ENCODE measurements at regions not wholly inside any gene's neighbourhood (a gene's known extent, or its start where the extent isn't known, plus 50 kb on each side); places are given as distances from the start of the nearest gene placed in this dataset.

DNA sequence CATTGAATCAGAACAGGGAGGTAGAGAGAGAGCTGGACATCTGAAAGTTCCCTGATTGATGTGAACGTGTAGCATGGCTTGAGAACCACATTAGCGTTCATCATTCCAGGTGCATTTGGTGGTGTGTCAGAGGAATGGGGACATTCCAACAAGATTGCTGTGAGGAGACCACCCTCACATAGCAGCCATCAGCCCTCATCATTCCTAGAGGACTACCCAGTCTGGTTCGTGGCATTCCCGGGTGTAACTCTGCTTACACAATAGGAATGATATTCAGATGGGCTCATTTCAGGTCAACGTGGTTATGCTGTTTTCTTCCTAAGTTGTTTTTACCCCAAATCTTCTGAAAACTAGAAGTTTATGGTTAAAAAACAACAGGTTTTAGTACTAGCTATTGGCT, 62.2 kb upstream of the KLHL31 start:
- ATAC-seq: no peak

DNA sequence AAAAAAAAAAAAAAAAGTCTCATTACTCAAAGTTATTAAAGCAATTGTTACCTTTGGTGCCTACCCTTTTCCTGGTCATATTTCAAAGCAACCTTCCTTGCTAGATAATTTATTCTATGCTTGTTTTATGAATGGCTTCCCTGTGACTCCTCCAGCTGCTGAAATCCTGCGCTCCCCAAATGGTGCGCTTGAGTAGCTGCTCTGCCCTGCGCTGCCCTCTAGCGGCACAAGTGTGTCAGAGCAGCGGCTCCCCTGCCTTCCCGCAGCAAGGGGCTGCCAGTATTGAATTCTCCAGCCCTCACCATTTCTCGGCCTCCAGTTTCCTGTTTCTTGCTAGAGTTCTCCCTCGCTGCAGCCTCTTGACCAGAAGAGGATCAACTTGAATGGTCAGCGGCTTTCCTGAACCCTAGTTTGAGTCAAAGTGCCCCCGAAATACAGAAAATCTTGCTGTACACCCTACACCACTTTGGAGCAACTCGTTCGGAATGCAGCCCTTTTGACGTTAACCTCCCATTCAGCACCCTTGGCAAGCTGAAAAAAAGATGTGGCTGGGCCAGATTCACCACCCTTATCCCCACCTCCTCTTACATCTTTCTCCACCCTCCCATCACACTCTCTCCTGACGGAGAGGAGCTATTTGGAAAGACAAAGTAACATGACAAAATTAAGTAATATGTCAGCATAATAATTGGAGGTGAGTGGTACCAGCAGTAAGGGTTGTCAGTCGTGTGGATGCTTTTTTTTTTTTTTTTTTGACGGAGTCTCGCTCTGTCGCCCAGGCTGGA, 60.4 kb upstream of the KLHL31 start:
- TF ChIP-seq TOX (CRISPR knock-in tag; IDR thresholded peaks at IDR 0.05; ENCODE audit: borderline replicate concordance): no peak

More for the DNA sequence above, 62.2 kb upstream of the KLHL31 start:
- no peak for TF ChIP-seq ZC3H10 (CRISPR knock-in tag; IDR thresholded peaks at IDR 0.05)
- TF ChIP-seq, protein P1, sequence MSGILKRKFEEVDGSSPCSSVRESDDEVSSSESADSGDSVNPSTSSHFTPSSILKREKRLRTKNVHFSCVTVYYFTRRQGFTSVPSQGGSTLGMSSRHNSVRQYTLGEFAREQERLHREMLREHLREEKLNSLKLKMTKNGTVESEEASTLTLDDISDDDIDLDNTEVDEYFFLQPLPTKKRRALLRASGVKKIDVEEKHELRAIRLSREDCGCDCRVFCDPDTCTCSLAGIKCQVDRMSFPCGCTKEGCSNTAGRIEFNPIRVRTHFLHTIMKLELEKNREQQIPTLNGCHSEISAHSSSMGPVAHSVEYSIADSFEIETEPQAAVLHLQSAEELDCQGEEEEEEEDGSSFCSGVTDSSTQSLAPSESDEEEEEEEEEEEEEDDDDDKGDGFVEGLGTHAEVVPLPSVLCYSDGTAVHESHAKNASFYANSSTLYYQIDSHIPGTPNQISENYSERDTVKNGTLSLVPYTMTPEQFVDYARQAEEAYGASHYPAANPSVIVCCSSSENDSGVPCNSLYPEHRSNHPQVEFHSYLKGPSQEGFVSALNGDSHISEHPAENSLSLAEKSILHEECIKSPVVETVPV (CRISPR knock-in tag; IDR thresholded peaks at IDR 0.05): no peak

DNA sequence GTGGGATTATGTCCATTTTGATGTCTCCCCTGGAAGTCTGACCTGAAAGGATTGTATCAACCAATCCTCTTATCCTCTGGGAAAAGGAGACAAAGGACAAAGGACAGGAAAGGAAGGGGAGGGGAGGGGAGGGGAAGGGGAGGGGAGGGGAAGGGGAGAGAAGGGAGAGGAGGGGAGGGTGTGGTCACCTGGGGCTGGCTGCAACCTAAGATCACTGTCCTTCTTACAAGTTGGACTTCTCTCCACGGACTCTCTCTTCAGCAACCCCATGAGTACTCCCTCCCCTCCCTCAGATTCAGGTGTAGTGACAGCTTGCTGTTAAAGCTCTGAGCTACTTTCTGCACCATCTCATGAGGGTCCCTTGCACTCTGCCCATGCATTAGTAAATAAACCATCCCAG, 58.9 kb upstream of the KLHL31 start:
- no peak for ATAC-seq
- TF ChIP-seq, protein P2, sequence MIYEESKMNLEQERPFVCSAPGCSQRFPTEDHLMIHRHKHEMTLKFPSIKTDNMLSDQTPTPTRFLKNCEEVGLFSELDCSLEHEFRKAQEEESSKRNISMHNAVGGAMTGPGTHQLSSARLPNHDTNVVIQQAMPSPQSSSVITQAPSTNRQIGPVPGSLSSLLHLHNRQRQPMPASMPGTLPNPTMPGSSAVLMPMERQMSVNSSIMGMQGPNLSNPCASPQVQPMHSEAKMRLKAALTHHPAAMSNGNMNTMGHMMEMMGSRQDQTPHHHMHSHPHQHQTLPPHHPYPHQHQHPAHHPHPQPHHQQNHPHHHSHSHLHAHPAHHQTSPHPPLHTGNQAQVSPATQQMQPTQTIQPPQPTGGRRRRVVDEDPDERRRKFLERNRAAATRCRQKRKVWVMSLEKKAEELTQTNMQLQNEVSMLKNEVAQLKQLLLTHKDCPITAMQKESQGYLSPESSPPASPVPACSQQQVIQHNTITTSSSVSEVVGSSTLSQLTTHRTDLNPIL (CRISPR knock-in tag; IDR thresholded peaks at IDR 0.05; ENCODE audit: low read depth): no peak
- TF ChIP-seq, protein P1 (CRISPR knock-in tag; IDR thresholded peaks at IDR 0.05): no peak
- TF ChIP-seq TOX (CRISPR knock-in tag; IDR thresholded peaks at IDR 0.05; ENCODE audit: borderline replicate concordance) (no peak), ZNF8 (CRISPR knock-in tag; IDR thresholded peaks at IDR 0.05) (no peak), RARB (CRISPR knock-in tag; IDR thresholded peaks at IDR 0.05) (no peak)
- TF ChIP-seq, protein P3, sequence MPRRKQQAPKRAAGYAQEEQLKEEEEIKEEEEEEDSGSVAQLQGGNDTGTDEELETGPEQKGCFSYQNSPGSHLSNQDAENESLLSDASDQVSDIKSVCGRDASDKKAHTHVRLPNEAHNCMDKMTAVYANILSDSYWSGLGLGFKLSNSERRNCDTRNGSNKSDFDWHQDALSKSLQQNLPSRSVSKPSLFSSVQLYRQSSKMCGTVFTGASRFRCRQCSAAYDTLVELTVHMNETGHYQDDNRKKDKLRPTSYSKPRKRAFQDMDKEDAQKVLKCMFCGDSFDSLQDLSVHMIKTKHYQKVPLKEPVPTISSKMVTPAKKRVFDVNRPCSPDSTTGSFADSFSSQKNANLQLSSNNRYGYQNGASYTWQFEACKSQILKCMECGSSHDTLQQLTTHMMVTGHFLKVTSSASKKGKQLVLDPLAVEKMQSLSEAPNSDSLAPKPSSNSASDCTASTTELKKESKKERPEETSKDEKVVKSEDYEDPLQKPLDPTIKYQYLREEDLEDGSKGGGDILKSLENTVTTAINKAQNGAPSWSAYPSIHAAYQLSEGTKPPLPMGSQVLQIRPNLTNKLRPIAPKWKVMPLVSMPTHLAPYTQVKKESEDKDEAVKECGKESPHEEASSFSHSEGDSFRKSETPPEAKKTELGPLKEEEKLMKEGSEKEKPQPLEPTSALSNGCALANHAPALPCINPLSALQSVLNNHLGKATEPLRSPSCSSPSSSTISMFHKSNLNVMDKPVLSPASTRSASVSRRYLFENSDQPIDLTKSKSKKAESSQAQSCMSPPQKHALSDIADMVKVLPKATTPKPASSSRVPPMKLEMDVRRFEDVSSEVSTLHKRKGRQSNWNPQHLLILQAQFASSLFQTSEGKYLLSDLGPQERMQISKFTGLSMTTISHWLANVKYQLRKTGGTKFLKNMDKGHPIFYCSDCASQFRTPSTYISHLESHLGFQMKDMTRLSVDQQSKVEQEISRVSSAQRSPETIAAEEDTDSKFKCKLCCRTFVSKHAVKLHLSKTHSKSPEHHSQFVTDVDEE (CRISPR knock-in tag; IDR thresholded peaks at IDR 0.05): no peak

More for the DNA sequence above, 60.4 kb upstream of the KLHL31 start:
- peak; percentile 96 for ATAC-seq

DNA sequence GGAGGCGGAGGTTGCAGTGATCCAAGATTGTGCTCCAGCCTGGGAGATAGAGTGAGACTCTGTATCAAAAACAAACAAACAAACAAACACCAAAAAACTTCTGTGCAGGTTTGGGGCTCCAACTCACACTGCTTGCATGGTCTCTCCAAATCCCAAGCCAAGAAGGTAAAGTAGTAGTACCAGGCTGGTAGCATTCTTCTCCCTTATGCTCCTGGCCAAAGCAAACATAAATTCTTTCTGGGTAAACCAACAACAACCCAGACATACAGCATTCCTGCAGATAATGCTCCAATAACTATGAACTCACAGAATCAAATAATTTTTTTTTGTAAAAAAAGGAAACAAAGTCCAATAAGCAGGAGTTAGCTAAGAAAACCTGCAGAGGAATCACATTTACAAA, 57.8 kb upstream of the KLHL31 start:
- no peak for ATAC-seq
- TF ChIP-seq, protein P4, sequence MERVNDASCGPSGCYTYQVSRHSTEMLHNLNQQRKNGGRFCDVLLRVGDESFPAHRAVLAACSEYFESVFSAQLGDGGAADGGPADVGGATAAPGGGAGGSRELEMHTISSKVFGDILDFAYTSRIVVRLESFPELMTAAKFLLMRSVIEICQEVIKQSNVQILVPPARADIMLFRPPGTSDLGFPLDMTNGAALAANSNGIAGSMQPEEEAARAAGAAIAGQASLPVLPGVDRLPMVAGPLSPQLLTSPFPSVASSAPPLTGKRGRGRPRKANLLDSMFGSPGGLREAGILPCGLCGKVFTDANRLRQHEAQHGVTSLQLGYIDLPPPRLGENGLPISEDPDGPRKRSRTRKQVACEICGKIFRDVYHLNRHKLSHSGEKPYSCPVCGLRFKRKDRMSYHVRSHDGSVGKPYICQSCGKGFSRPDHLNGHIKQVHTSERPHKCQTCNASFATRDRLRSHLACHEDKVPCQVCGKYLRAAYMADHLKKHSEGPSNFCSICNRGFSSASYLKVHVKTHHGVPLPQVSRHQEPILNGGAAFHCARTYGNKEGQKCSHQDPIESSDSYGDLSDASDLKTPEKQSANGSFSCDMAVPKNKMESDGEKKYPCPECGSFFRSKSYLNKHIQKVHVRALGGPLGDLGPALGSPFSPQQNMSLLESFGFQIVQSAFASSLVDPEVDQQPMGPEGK (CRISPR knock-in tag; IDR thresholded peaks at IDR 0.05; ENCODE audit: borderline replicate concordance): no peak
- TF ChIP-seq OSR1 (CRISPR knock-in tag; IDR thresholded peaks at IDR 0.05) (no peak), ZFP3 (CRISPR knock-in tag; IDR thresholded peaks at IDR 0.05) (no peak), ARNTL (CRISPR knock-in tag; IDR thresholded peaks at IDR 0.05; ENCODE audit: borderline replicate concordance, low read depth) (no peak), ZNF565 (CRISPR knock-in tag; conservative IDR thresholded peaks at IDR 0.05; ENCODE audit: low read depth) (no peak), ISL1 (CRISPR knock-in tag; IDR thresholded peaks at IDR 0.05) (no peak), ESRRG (CRISPR knock-in tag; IDR thresholded peaks at IDR 0.05) (no peak), ZNF70 (CRISPR knock-in tag; IDR thresholded peaks at IDR 0.05) (no peak), TCF4 (CRISPR knock-in tag; IDR thresholded peaks at IDR 0.05; ENCODE audit: borderline replicate concordance) (no peak), TOX (CRISPR knock-in tag; IDR thresholded peaks at IDR 0.05; ENCODE audit: borderline replicate concordance) (no peak), CSDC2 (CRISPR knock-in tag; IDR thresholded peaks at IDR 0.05) (no peak), BACH2 (CRISPR knock-in tag; IDR thresholded peaks at IDR 0.05; ENCODE audit: borderline replicate concordance) (no peak), SNAI2 (CRISPR knock-in tag; IDR thresholded peaks at IDR 0.05) (no peak), GLIS3 (CRISPR knock-in tag; IDR thresholded peaks at IDR 0.05) (no peak), ZNF8 (CRISPR knock-in tag; IDR thresholded peaks at IDR 0.05) (no peak), ZC3H10 (CRISPR knock-in tag; IDR thresholded peaks at IDR 0.05) (no peak), RARB (CRISPR knock-in tag; IDR thresholded peaks at IDR 0.05) (no peak)
- TF ChIP-seq, protein P3 (CRISPR knock-in tag; IDR thresholded peaks at IDR 0.05): no peak
- TF ChIP-seq, protein P5, sequence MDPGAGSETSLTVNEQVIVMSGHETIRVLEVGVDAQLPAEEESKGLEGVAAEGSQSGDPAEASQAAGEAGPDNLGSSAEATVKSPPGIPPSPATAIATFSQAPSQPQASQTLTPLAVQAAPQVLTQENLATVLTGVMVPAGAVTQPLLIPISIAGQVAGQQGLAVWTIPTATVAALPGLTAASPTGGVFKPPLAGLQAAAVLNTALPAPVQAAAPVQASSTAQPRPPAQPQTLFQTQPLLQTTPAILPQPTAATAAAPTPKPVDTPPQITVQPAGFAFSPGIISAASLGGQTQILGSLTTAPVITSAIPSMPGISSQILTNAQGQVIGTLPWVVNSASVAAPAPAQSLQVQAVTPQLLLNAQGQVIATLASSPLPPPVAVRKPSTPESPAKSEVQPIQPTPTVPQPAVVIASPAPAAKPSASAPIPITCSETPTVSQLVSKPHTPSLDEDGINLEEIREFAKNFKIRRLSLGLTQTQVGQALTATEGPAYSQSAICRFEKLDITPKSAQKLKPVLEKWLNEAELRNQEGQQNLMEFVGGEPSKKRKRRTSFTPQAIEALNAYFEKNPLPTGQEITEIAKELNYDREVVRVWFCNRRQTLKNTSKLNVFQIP (CRISPR knock-in tag; IDR thresholded peaks at IDR 0.05; ENCODE audit: borderline replicate concordance, low read depth): no peak
